HG02759 (cell line): ENCODE measurements at regions not wholly inside any gene's neighbourhood (a gene's known extent, or its start where the extent isn't known, plus 50 kb on each side); places are given as distances from the start of the nearest gene placed in this dataset.

Experiments used
- ATAC-seq: cut with Tn5 transposase; IDR thresholded peaks from one replicate; pipeline ENCODE4 v1.9.1; 2021; ENCODE audit warnings: mild to moderate bottlenecking, moderate library complexity; ENCODE audit not compliant: unreplicated experiment

DNA sequence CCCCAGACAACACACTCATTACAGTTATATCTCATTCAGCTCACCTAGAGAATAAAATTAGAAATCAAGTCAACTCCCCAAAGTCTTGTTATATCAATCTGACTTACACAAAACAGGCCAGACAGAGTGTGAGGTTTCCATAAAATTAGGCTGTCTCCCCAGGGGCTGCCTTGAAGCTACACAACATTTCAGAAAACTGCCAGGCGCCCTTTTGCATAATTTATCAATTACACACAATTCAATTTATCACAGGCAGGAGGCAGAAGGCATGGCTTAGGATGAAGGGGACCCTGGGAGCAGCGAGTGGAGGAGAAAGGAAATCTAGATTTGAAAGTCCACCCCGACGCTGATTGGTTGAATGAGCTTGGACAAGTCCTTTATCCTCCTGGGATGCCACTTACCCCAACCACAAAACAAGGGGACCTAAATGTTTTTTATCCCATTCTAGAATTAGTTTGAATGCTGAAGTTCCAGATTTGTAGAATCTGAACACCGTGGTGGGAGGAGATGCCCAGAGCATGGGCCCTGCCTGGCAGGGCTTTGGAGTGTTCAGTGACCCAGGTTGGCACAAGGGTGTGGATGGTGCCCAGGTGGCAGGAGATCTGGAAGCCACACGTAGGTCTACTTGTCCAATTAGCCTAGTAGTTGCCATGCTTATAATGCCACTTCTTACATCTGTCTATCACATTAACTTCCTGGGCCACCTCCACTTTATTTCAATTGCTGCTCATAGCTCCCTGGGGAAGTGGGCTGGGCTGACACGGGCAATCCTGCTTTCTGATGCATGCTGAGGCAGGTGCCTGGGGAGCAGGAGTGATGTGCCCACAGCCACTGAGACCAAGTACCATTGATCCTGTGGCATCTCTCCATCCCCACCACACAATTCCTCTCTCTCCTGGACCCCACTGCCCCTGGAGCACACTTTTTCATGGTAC is 119.8 kb upstream of the TLE3 start:
- ATAC-seq = no peak

DNA sequence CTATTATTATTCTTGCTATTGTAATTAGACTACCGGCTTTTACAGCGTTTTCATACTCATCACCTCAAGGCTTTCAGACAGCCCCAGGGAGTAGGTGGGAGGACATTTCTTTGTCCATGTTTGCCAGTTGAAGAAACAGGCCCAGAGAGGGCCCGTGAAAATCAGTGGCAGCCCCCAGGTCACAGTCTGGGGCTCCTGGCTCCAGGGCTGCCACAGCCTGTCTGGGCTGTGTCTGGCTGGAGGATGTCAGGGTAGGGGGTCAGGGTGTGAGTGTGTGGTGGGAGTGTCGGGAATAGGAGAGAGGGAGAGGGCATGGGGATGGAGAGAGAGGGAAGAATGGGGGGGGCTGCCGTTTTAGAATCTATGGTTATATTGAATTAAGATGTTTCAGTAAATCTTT is 118.2 kb upstream of the TLE3 start:
- no peak for ATAC-seq

DNA sequence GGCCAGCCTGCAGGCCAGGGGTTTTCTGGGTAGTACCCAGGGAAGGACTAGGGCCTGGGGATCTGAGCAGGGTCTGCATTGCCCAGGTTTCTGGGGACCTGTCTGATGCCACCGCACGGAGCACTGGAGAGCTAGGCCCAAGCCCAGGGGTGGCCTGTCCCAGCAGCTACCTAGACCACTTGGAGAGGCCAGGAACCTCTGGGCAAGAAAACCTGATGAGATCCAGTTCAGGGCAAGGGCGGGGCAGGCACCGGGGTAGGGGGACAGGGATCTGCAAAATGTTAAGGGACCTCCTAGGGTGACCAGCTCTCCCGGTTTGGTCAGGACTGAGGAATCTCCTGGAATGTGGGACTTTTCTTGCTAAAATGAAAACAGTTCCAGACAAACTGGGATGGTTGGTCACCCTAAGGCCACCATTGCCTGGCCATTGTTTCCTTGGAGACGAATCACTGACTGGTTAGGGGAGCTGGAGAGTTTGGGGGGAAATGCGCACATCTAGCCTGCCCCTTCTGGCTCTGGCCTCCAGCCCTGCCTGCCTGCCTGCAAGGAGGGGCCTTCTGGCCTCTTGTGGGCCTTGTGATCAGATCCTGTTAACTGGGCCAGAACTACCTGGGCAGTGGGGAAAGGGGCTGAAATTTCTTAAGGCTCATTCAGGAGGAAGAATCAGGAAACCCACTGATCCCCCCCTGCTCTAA is 117.4 kb upstream of the TLE3 start:
- no peak for ATAC-seq

DNA sequence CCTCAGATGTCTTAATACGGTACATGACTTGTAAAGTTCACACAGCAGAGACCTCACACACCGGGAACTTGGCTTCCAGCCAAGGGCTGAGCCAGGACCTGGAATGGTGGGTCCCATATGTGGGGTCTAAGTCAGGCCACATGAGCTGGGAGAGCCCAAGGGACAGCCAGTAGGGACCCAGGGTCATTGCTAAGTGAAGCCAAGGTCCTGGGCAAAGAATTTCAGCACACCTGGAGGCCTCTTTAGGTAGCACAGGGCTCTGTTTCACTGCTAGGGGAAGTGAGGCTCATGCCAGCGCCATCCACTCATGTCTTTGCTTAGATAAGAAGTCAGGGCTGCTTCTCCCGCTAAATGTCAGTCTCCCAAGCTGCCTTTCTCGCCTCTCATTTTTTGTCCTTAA is 116.6 kb upstream of the TLE3 start:
- ATAC-seq = no peak

DNA sequence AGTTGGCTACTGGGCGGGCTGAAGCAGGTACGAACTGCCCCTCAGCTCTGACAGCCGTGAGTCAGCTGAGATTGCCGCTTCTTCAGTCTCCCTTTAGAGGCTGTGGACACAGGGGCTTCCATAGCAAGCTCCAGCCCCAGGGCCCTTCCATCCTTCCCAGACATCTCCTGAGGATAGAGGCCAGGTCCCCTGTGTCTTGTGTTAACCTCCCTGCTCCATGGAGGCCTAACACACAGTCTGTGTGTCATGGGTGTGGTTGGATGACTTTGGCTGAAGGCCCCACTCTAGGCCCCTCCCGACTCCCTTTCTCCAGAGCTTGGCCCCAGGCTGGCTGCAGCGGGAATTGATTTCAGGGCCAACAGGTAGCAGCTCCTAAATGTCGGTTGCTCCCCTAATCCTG is 116.1 kb upstream of the TLE3 start:
- ATAC-seq = no peak

DNA sequence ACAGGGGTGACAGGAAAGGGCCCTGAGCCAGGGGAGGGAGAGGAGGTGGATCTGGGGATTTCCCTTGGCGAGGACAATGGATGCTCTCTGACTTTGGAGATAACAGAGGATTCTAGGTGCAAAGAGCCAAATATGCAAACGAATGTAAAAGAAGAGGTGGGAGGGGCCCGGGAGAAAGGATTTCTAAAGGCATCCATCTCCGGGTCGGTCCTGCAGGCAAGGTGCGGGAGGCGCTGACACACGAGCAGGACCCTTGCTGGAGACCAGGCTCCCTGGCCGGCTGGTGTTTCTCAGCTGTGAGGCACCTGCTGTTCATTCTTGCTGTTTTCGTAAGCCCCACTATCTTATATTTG is 115.2 kb upstream of the TLE3 start:
- ATAC-seq = no peak

DNA sequence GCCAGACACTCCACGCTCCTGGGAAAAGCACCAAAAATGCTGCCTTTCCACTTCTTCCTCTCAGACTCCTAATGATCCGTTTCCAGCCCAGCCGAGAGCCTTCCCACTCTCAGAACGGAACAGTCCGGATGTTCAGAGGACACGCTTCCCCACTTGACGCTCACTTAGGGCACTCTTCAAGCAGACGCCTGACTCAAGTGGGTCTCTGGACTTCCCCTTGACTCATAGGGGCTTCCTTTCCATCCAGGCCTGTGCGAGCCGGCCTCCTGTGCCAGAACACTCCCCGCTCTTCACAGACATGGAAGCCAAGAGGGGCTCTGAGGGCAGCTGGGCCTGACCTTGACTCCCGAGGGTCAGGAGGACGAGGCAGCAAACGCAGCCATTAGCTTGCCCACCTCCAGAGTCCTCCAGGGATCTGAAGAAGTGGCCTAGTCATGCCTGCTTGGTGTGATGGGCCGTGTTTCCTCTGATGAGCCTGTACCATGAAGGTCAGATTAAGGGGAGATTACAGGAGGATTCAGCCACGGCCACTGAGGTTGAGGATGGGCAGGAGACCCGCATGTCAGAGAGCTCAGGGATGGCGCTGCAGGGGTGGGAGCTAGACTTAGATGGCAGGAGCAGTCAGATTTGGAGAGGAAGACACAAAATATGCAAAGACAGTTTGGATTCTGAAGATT is 114.7 kb upstream of the TLE3 start:
- no peak for ATAC-seq

DNA sequence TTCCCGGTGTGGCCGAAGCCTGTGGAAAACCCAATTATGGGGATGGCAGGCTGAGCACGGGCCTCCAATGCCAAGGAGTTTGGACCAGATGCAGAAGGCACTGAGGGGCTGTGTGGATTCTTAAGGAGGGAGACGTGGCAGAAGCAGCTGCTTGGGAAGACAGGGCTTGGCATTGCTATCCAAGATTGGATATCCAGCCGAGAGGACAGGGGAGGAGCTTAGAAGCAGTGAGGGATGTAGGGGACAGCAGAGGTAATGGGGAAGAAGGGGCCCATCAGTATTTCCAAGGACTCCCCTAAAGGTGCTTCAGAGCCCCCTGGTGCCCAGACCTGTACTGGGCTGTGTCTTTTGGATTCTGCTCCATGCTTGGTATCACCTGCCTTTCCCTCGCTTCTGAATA is 112.8 kb upstream of the TLE3 start:
- ATAC-seq = no peak

DNA sequence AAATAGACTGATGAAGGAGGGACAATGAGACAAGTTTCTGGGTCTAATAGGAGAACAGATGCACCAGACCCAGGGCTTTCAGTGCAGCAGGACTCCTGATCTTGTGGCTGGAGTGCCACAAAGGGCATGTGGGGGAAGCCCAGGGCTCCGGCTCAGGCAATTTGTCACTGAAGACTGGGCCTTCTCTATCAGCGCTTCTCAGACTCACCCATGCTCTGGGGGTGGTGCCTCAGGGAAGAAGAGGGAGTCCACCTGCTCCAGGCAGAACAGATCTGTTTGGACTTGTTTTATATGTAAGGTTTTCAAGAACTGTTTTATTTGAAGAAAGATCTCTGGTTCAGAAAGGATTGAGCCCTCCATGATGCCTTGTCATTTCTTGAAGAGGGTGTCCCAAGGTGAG is 112.4 kb upstream of the TLE3 start:
- no peak for ATAC-seq

DNA sequence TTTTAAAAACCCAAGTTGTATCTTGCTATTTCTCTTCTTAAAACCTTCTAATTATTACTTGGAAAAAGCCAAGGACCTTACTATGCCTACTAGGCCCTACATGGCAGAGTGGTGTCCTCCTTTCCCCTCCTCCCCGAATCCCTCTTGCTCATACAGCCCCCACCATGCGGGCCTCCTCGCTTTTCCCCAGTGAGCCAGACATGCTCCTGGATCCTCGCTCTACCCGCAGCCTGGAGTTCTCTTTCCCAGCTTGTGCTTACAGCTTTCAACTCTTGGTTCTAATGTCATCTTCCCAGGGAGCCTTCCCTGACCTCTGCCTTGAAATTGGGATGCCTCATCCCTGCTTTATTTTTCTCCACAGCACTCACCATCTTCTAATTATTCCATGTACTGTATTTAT is 111.8 kb upstream of the TLE3 start:
- no peak for ATAC-seq

DNA sequence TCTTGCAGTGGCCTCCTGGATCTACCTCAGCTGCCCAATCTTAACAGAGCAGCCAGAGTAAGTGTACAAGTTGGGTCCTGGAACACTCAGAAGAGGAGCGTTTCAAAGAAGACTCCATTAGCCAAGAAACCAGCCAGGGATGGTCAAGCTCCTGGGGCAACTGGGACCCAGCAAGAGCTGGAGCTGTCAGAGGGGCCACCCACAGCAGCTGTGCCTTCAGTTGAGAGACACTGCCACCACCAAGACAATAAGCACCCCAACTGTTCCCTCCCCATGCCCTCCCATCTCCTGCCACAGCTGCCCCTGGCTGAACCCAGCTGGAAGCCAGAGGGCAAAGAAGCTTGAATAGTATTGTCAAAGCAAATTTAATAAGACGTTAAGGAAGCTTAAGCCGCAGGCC is 110.6 kb upstream of the TLE3 start:
- ATAC-seq = no peak

DNA sequence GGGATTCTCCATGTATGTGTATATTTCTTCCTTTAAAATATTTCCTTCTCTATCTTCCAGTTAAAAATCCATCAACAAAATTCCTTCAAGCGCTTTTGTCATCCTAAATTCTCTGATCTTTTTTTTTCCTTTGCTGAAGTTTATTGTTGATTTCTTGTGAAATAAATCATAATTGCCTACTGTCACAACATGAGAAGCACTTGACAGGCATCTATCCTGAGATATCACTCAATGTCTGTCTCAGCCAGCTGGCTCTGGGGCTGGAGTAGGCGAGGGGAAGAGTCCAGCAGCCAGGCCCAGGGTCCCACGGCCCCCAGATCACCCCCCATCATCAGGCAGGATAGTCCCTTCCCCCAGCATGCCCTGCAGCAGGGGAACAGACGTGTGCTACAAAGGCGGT is 109.0 kb upstream of the TLE3 start:
- no peak for ATAC-seq

DNA sequence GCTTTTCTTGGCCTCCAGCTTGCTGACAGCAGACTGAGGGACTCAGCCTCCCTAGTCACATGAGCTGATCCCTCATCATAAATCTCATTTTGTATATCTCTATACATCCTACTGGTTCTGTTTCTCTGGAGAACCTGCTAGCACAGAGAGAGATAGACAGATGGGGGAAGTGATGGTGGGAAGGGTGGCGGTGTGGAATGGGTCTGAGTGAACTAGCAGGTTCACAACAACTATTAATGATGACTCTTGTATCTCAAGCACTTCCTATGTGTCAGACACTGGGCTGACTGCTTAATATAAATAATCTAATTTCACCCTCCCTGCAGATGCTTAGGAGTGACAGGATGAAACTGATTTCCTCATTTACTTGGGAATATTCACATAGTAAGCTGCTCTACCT is 106.9 kb upstream of the TLE3 start:
- ATAC-seq = no peak

DNA sequence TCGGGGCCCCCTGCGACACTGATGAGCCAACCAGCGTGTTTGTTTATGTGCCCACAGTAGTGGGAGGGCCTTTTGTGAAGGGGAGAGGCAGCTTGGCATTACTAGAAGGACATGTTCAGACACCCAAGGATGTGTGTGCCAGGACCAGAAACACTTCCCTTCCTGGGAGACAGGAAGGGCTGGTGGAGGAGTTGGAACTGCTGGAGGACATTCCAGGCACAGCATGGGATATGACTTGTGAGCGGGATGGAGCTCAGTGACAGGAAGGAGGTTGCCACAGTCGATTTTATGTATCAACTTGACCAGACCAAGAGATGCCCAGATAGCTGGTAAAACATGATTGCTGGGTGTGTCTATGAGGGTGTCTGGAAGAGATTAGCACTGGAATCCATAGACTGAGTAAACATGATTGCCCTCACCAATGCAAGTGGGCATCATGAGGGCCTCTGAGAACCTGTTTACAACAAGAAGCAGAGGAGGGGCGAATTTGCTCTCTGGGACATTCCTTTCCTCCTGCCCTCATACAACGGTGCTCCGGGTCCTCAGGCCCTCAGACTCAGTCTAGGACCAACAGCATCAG is 106.4 kb upstream of the TLE3 start:
- ATAC-seq = no peak

DNA sequence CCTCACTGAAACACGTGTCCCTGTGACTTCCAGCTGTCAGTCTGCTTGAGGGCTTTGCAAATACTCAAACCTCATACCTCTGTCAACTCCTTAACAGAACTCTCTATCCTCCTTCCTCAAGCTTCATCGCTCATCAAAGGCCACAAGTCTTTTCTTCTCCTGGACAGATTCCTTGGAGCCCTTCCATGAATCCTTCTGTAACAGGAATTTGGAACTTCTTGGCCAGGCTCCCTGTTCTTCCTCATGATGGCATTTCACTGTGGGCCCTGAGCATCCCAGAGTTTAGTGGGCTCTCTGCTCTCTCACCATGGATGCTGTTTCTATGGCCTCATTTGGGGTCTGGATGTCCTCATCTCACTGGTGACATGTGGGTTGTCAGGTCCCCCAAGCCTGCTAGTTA is 105.0 kb upstream of the TLE3 start:
- ATAC-seq = no peak

DNA sequence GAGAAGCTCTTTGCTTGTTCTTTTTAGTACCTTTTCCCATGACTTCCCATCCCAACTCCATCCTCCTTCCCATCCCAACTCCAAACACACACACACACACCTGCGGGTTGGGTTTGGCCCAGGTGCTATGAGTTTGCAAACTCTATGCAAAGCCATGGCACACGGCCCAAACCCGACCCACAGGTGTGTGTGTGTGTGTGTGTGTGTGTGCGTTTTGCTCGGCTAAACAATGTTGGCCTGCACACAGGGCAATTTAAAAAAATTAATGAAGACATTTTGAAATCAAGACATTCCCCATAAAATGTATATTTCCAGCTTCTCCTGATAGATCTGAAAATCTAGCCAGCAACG is 103.7 kb upstream of the TLE3 start:
- ATAC-seq = no peak

DNA sequence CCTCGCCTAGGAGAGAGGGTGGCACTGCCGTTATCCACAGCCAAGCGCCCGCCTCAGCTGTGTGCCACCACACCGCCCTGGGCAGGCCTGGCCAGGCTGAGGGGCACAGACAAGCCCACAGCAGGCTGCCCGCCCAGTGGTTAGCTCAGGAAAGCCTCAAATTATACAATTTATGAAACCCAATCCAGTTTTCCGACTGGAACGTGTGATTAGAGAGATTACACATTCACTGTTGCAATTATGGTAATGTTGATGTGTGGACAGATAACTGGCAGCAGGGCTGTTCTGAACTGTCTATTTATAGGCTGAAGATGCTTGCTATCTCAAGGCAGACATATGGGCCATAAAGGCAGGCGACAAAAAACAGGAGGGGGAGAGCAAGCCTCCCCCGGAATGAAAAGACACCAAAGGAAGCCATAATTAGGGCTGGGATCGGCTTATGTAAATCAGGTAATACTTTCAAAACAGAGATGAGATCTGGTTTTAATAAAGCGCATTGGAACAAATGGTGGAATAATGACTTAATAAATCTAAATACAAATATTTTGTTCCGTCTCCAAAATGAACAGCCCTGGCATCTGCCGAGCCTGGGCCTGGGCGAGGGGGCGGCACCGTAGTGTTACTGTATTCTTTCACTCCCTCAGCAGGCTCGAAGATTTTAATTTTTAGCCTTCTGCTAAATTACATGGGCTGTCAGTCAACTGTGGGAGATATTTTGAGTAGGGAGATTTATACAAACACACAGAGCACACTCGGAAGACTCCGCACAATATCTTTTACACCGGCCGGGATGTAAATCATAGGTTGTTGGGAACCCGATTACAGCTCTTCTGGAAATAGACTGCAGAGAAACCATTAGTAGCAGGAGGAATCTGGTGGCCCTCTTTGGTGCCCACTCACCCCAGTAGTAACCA is 103.1 kb upstream of the TLE3 start:
- ATAC-seq = no peak

DNA sequence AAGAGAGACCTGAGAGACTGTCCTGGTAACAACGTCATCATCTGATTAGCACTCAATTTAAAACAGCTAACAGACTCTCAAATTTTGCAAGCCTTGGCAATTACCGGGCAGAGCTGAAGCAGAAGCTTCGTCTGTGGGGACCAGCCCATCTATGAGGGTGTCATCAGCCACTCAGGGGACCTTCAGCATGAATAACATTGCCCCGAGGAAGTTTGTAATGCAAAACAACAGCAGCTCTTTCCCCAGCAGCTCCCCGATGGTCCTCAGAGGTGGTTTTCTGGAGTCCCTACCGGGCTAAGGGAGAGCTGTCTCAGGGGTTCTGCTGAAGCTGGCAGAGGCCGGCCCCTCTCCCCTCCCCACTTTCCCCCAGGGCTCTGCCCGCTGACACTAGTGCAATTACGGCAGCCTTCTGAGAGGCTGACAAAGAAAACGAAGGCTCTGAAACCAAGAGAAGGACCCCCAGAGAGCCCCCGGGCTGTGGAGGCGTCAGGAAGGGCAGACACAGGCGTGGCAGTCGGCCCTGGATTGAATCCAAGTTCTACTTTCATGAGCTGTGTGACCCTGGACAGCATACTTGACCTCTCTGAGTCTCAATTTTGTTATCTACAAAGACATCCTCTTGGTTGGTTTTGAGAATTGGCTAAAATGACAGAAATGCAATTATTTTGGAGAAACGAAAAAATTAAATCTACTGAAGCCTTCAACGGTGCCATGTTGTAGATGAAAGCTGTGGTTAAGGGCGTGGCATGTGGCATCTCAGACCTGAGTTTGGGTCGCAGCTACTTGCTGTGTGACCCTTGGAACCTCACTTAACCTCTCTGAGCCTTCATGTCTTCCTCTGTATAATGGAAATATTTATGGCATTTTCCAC is 102.1 kb upstream of the TLE3 start:
- ATAC-seq = no peak

DNA sequence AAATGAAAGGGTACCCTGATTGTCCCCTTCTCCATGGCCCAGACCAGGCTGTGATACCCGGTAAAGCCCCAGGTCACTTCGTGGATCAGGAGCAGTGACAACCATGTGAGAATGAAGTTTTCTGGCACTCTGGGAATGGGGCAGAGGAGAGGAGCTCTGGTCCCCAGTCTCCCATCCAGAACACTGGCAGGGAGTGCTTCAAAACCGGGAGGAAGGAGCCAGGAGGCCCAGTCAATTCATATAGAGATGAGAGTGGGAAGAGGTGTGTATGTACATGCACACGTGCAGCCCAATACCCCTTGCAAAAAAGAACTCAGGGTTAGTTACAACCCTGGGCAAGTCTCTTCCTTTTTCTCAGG is 101.4 kb upstream of the TLE3 start:
- ATAC-seq = no peak
